ENCODE measurements at regions not wholly inside any gene's neighbourhood (a gene's known extent, or its start where the extent isn't known, plus 50 kb on each side); places are given as distances from the start of the nearest gene placed in this dataset.

DNA sequence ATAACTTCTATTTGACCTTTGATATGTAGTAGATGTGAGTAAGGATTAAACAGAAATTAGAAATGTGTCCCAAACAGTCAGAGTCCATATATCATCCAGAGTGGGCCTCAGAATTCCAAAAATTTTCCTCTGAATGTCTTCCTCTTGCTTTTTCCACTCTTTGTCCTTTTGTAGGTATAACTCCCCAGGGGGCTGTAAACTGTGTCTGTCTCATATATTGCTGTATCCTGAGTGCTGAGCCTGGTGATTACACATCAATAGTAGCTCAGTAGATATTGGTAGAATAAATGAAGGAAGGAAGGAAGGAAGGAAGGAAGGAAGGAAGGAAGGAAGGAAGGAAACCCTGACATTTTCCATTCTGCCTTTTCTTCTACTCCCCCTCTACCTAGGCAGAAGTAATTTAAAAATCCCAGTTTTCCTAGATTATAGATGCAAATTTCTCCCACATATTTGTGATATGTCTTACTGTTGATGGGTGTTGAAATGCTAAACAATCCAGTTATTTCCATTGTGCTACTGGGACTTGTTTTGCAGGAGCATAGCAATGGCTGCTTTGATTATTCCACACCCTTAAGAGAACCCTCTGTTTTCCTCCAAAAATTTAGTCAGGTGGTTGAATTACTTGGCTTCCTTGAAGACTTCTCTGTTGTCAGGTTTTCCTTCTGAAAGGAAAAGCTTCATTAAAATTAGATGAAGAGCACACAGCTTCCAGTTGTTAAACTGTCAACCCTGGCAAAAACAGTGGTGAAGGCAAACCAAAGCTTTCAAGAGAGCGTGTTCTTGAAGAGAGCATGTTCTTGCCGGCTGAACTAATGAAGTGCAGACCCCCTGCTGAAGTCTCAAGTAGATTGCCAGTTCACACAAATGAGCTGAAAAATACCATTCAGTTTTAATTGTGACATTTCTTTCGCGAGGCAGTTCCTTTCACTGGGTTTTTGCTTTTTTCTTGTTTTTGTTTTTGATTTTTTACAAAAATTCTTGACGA, 147.8 kb downstream of the KCNE4 start:
- CTCF ChIA-PET, result interaction anchor here (0.6 kb wide), 1 partner anchor 23 kb away, joined by 3 read pairs; no protein-coding TSS in a partner anchor
- Mint-ChIP-seq H3K27ac (no peak overlapping the region), H3K4me1 (no peaks in the 10 kb centered on the region), H3K9me3 (peaks cover 9% of the 10 kb centered on the region), H3K36me3 (no peaks in the 10 kb centered on the region), H3K27me3 (no peaks in the 10 kb centered on the region), H3K4me3 (no peak overlapping the region)
- DNase-seq, result no peak

DNA sequence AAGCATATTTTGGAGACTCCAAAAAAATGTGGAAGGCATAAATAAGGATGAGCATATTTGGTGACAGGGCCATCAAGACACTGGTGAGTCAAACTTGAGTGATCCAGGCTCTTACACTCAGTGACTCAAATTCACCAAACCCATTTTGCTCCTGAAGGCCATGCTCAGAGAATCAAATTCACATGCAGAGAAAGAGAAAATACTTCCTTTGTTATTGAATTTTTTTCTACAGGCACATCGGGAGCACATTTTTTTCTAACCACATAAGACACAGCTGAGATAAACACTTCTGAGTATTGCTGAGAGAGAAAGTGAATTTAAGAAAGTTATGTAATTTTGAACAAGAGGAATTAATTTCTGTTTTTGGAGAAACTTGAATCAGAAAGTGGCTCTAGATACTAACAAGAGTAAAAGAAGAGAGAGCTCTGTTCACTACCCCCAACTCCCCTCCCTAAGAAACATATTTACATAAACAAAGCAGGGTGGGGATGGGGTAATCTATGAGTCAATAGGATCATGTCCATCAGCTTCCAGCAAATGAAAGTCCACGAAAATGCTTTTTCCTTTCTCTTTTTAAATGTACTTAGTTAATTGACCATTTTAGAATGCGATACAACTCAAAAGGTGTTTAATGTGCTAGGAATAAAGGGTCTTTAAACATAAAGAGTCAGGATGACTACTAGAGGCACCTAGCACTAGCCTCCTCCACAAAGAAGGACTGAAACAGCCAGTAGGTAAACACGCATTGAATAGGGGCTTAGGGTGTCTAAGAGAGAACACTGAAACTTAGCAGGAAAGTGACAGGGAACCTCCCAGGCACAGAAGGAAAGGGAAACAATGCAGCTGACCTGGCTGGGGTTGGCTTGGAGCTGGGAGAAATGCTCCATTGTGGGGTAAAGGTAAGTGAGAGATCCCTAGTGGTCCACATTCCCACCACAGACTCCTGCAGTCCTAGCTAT, 152.3 kb downstream of the KCNE4 start:
- CTCF ChIA-PET, result no interaction called here
- no peaks in the 10 kb centered on the region for H3K36me3 Mint-ChIP-seq
- H3K27ac Mint-ChIP-seq, result no peak overlapping the region

DNA sequence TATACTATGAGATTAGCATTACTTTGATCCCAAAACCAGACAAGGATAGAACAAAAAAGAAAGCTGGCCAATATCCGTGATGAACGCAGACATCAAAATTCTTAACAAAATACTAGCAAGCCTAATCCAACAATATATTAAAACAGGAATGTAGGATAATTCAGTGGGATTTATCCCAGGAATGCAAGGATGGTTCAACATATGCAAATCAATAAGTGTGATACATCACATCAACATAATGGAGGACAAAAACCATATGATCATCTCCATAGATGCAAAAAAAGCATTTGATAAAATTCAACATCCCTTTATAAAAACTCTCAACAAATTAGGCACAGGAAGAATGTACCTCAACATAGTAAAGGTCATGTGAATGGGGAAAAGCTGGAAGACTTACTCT, 158.5 kb downstream of the KCNE4 start:
- DNase-seq, result no peak
- Mint-ChIP-seq H3K27me3 (no peaks in the 10 kb centered on the region), H3K27ac (no peak overlapping the region), H3K36me3 (no peaks in the 10 kb centered on the region), H3K4me3 (no peak overlapping the region), H3K4me1 (no peaks in the 10 kb centered on the region), H3K9me3 (no peaks in the 10 kb centered on the region)
- CTCF ChIA-PET, result no interaction called here

More for the DNA sequence above, 152.3 kb downstream of the KCNE4 start:
- no peak for DNase-seq
- no peak overlapping the region for H3K4me3 Mint-ChIP-seq
- H3K27me3 Mint-ChIP-seq, result no peaks in the 10 kb centered on the region
- H3K9me3 Mint-ChIP-seq, result no peaks in the 10 kb centered on the region
- no peaks in the 10 kb centered on the region for H3K4me1 Mint-ChIP-seq

DNA sequence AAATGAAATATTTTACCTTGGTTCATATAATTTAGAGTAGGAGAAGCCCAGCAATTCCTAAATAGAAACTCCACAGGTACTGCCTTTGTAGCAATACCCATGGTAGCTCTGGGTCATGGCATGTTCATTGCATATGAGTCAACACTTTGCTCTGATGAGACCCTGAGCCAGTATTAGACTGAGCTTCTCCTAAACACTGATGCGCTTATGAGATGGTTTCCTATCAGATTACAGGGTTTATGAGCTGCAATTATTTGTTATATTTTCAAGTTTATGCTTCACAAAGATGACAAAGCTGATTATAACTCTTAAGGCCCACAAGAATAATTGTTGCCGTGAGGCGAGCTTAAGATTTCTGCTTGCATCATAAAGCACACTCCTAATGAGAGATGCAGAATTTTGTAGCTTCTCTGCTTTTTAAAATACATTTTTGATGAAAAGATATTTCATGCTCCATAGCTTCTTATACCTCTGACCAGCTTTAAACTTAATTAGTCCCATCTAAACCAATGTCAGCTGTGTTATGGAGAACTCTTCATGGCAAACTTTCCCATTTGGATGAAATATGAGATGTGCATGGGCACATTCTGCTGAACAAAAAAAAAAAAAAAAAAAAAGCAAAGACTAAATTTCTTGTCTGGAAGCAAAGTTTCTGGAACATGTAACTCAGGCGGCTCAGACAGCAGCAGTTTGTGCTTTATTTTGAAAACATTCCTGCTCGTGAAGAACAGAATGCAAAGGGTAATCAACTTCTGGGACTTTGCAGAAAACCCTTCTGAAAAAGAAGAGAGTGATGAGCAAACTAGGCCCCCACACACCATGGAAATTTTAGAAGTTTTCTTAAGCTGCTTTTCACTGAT, 162.6 kb downstream of the KCNE4 start:
- no peaks in the 10 kb centered on the region for H3K27me3 Mint-ChIP-seq
- H3K4me1 Mint-ChIP-seq, result no peaks in the 10 kb centered on the region
- DNase-seq, result no peak
- no peaks in the 10 kb centered on the region for H3K36me3 Mint-ChIP-seq
- CTCF ChIA-PET, result no interaction called here
- H3K4me3 Mint-ChIP-seq, result no peak overlapping the region
- no peaks in the 10 kb centered on the region for H3K9me3 Mint-ChIP-seq
- no peak overlapping the region for H3K27ac Mint-ChIP-seq

DNA sequence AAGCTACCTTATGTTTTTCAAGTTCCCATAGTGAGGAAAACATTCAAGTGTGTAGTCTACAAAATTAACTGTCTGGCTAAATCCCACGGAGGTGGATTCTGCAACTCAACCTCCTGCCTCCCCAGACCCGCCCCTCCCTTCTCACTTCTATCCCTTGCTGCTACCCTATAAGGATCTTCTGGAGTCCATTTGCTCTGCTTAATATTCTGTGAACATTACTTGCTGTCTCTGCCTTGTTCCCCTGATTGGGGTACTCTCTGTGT, 163.2 kb downstream of the KCNE4 start:
- Mint-ChIP-seq H3K27me3 (no peaks in the 10 kb centered on the region), H3K36me3 (no peaks in the 10 kb centered on the region), H3K4me1 (no peaks in the 10 kb centered on the region), H3K9me3 (no peaks in the 10 kb centered on the region), H3K4me3 (no peak overlapping the region), H3K27ac (no peak overlapping the region)
- no peak for DNase-seq
- CTCF ChIA-PET, result no interaction called here

DNA sequence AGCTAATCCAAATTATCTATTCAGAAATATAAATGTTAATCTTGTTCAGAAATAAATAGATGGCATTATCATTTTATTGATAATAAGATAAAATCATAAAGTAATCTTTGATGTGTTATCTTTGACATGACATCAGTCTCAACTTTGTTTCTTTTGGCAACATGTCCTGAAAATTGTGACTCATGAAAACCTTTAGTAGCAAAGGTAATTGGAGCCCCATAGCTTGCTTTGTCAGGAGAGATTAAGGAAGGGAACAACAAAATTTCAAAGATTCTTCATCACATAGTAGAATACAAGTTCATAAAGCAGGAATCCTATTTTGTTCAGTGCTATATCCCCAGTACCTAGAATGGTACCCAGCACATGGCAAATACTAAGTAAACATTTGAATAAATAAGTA, 165.4 kb downstream of the KCNE4 start:
- H3K36me3 Mint-ChIP-seq, result no peaks in the 10 kb centered on the region
- no peak overlapping the region for H3K27ac Mint-ChIP-seq
- H3K9me3 Mint-ChIP-seq, result no peaks in the 10 kb centered on the region
- no peaks in the 10 kb centered on the region for H3K4me1 Mint-ChIP-seq
- H3K27me3 Mint-ChIP-seq, result no peaks in the 10 kb centered on the region
- CTCF ChIA-PET, result interaction anchor here (1.3 kb wide), 1 partner anchor 246 kb away, joined by 3 read pairs; no protein-coding TSS in a partner anchor
- no peak for DNase-seq
- H3K4me3 Mint-ChIP-seq, result no peak overlapping the region

DNA sequence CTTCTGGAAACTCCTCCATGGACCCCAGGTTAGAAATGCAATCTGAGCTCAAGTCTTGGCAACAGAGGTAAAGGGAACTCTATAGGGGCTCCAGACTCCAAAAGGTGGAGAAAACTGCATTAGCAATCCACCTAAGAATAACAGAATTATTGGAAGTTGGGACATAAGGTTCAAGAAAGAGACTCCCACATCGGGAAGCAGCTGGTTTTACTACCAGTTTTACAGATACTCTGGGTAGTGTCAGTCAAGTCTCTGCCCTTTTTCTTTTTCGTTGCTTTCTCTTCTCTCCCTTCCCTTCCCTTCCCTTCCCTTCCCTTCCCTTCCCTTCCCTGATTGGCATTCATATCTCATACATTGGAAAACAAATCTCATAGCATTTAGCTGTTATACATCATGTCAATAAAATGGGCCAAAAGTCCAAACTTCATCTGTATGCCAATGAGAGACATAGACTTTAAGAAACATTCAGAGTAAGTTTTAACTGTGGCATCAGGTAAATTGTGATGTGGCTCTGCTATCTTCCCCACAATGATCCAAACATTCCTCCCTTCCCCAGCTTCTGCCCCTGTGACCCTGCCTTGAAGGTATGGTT, 166.7 kb downstream of the KCNE4 start:
- Mint-ChIP-seq H3K4me3 (no peak overlapping the region), H3K9me3 (no peaks in the 10 kb centered on the region), H3K4me1 (no peaks in the 10 kb centered on the region), H3K36me3 (no peaks in the 10 kb centered on the region), H3K27me3 (no peaks in the 10 kb centered on the region), H3K27ac (no peak overlapping the region)
- CTCF ChIA-PET, result interaction anchor here (1.3 kb wide), 1 partner anchor 247 kb away, joined by 3 read pairs; no protein-coding TSS in a partner anchor
- no peak for DNase-seq

DNA sequence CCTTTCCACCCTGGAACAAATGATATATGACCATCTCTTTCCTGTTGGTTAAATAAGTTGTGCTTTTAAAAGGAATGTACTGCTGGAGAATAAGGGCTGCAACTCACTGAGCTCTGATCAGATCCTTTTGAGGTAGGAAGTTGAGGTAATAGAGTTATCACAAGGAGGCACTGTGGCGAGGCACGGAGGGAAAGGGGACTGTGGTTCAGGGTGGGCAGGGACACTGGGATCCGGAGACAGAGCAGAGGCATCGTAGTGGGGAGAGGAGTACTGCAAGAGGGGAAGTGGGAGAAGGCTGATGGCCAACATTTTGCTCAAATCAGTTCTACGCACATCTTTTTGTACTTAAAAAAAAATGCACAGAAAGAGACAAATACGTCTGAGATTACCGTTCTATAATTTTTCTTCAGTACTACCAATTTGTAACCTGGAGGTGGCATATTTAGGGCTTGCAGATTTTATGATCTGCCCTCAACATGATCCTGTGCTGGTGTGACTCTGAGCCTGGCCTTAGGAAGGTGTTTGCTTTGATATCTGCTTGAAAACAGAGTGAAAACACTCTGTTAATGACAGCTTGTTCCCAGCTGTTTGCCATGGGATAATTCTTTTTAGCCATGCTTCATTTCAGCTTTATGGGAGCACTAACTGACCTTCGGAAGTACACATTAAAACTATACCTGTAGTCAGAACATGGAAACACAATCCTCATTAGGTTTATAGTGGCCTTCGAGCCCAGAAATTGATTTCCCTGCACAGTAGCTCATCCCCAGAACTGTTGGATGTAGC, 168.1 kb downstream of the KCNE4 start:
- Mint-ChIP-seq H3K27me3 (no peaks in the 10 kb centered on the region), H3K36me3 (no peaks in the 10 kb centered on the region), H3K9me3 (no peaks in the 10 kb centered on the region), H3K4me3 (no peak overlapping the region), H3K27ac (no peak overlapping the region), H3K4me1 (no peaks in the 10 kb centered on the region)
- CTCF ChIA-PET, result no interaction called here
- no peak for DNase-seq

DNA sequence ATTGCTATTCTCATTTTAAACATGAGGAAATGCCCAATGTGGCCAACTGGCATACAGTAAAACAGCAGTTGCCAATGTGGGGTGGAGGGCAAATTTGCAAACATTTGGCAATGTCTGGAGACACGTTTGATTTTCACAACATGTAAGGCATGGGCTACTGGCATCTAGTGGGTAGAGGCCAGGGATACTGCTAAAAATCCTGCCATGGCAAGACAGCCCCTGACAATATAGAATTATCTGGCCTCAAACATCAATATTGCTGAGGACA, 168.6 kb downstream of the KCNE4 start:
- Mint-ChIP-seq H3K4me3 (no peak overlapping the region), H3K36me3 (no peaks in the 10 kb centered on the region), H3K4me1 (no peaks in the 10 kb centered on the region), H3K27ac (no peak overlapping the region), H3K27me3 (no peaks in the 10 kb centered on the region), H3K9me3 (no peaks in the 10 kb centered on the region)
- DNase-seq, result no peak
- CTCF ChIA-PET, result no interaction called here

DNA sequence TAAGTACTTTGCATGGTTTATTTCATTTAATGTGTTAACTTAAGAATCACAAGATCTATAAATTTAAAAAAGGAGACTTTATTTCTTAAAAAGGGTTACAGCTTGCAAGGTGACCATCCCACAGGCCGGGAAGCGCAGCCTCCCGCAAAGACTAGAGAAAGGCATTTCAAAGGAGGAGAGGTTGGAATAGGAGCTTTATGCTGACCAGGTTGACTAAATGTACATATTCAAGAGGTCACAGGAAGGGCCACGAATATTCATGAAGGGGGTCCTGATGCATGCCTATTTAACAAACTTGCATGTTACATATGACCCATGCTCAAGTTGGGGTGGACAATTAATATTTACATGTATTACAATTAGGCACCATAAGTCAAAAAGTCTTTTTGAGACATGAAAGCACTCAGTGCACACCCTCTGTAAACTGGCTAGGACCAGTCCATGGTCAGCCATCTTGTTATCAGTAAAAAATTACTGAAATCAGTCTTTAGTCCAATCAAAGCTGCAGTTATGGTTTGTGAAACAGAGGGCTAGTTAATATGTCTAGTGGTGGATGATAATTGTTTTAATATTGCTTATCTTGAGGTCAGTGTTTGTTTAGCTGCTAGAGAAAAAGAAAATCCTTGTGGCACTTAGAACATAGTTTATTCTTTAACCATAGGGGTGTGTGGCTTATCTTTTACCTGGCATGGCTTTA, 169.3 kb downstream of the KCNE4 start:
- no peaks in the 10 kb centered on the region for H3K9me3 Mint-ChIP-seq
- H3K27ac Mint-ChIP-seq, result no peak overlapping the region
- DNase-seq, result no peak
- H3K27me3 Mint-ChIP-seq, result no peaks in the 10 kb centered on the region
- no peaks in the 10 kb centered on the region for H3K4me1 Mint-ChIP-seq
- no peak overlapping the region for H3K4me3 Mint-ChIP-seq
- no peaks in the 10 kb centered on the region for H3K36me3 Mint-ChIP-seq
- CTCF ChIA-PET, result no interaction called here

DNA sequence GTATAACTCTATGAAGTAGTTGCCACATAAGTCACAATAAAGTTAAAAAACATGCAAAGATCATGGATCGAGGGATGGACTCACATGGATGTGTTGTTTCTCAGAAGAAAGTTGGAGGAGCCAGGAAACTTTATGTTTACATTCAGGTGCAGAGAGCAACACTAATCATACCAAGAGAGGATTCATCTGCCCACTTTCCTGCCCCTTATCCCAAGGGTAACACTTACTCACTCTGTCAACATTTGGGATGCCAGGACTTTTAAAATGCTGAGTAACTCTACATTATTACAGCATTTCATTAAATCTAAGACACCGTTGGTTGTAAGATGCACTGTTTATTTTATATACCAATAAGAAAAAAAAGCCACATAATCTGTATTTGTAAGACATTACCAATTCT, 170.4 kb downstream of the KCNE4 start:
- no peaks in the 10 kb centered on the region for H3K27me3 Mint-ChIP-seq
- no peaks in the 10 kb centered on the region for H3K36me3 Mint-ChIP-seq
- no peak for DNase-seq
- H3K4me1 Mint-ChIP-seq, result no peaks in the 10 kb centered on the region
- no peaks in the 10 kb centered on the region for H3K9me3 Mint-ChIP-seq
- CTCF ChIA-PET, result interaction anchor here (0.5 kb wide), 1 partner anchor 23 kb away, joined by 3 read pairs; no protein-coding TSS in a partner anchor
- no peak overlapping the region for H3K4me3 Mint-ChIP-seq
- H3K27ac Mint-ChIP-seq, result no peak overlapping the region

DNA sequence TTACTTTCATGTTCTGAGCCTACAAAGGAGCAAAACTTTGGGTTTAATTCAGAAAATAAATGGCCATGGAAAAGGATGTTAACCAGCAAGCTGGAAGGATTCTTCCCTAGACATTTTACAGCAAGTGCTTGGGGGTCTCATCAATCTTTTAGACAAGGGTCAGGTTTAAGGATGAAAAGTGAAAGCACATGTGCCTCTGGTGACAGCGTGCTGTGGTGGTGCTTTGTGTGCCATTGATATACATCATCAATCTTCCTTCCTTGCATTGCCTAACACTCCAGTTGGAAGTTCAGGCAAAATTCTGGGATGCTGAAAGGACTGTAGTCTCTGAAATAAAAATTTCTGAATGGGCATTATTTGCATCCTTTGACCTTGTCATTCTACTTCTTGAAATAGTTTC, 171.2 kb downstream of the KCNE4 start:
- CTCF ChIA-PET, result interaction anchor here (0.5 kb wide), 1 partner anchor 24 kb away, joined by 3 read pairs; no protein-coding TSS in a partner anchor
- Mint-ChIP-seq H3K4me1 (no peaks in the 10 kb centered on the region), H3K36me3 (no peaks in the 10 kb centered on the region), H3K4me3 (no peak overlapping the region), H3K27me3 (no peaks in the 10 kb centered on the region), H3K9me3 (no peaks in the 10 kb centered on the region), H3K27ac (no peak overlapping the region)
- no peak for DNase-seq

DNA sequence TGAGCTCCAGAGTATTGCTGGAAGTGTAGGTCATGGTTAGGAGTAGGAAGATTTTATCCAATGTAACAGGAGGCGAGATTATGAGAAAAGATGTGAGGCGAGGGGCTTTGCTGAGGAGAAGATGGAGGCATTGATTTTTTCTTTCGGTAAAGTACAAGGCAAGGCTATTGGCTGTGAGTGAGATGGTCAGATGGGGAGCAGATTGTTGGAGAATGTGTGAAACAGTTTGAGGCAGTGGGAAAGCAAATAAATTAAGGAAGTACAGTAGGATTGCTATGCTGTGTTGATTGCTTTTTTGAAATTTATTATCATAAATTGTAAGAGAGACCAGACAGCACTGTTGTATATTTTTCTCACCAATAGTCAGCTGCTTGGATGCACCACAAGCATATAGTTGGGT, 173.3 kb downstream of the KCNE4 start:
- Mint-ChIP-seq H3K27ac (no peak overlapping the region), H3K27me3 (no peaks in the 10 kb centered on the region), H3K9me3 (no peaks in the 10 kb centered on the region), H3K4me1 (no peaks in the 10 kb centered on the region), H3K36me3 (no peaks in the 10 kb centered on the region), H3K4me3 (no peak overlapping the region)
- CTCF ChIA-PET, result no interaction called here
- no peak for DNase-seq
